Nephron (organoid): ENCODE measurements at regions not wholly inside any gene's neighbourhood (a gene's known extent, or its start where the extent isn't known, plus 50 kb on each side); places are given as distances from the start of the nearest gene placed in this dataset.
A peak's percentile ranks its signal among the peaks of the same experiment; 100 is the strongest.
"Not testable (repeated sequence)": the region's sequence is repeated elsewhere in the genome, so short reads cannot be mapped to it uniquely, and the experiment has no call there.

Experiments used
- H3K27ac Mint-ChIP-seq, 3 experiments: 2 replicates each; pipeline ENCODE4 v1.8.0; 2020; ENCODE audit warnings: mixed read lengths in 3 of 3, mild to moderate bottlenecking in 2 of 3, moderate library complexity in 1 of 3
- H3K27me3 Mint-ChIP-seq: 2 replicates; pipeline ENCODE4 v1.8.0; 2021; ENCODE audit warnings: low read depth, mild to moderate bottlenecking, moderate library complexity, mixed read lengths
- H3K36me3 Mint-ChIP-seq: 2 replicates; pipeline ENCODE4 v1.8.0; 2020; ENCODE audit warnings: low read depth, mixed read lengths
- H3K4me1 Mint-ChIP-seq: 2 replicates; pipeline ENCODE4 v1.8.0; 2020; ENCODE audit warnings: mixed read lengths
- H3K4me3 Mint-ChIP-seq, 3 experiments: 2 replicates each; pipeline ENCODE4 v1.8.0; 2020; ENCODE audit warnings: mild to moderate bottlenecking in 3 of 3, mixed read lengths in 3 of 3, moderate library complexity in 2 of 3
- H3K9me3 Mint-ChIP-seq: 2 replicates; pipeline ENCODE4 v1.8.0; 2020; ENCODE audit warnings: mixed read lengths
- TF ChIP-seq, protein P1 (sequence below), 3 experiments: fragments of 200-600 bp; sonication (generic); IDR thresholded peaks; one replicate each; pipeline ENCODE4 v1.5.0; 2021; ENCODE audit warnings: antibody characterized with exemption in 3 of 3; ENCODE audit not compliant: unreplicated experiment in 3 of 3

GRCh38 chr7:80302636-80303035, 168.0 kb downstream of the GNAI1 start:
- TF ChIP-seq, protein P1, sequence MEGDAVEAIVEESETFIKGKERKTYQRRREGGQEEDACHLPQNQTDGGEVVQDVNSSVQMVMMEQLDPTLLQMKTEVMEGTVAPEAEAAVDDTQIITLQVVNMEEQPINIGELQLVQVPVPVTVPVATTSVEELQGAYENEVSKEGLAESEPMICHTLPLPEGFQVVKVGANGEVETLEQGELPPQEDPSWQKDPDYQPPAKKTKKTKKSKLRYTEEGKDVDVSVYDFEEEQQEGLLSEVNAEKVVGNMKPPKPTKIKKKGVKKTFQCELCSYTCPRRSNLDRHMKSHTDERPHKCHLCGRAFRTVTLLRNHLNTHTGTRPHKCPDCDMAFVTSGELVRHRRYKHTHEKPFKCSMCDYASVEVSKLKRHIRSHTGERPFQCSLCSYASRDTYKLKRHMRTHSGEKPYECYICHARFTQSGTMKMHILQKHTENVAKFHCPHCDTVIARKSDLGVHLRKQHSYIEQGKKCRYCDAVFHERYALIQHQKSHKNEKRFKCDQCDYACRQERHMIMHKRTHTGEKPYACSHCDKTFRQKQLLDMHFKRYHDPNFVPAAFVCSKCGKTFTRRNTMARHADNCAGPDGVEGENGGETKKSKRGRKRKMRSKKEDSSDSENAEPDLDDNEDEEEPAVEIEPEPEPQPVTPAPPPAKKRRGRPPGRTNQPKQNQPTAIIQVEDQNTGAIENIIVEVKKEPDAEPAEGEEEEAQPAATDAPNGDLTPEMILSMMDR (IDR thresholded peaks at IDR 0.05; ENCODE audit: unreplicated experiment in 3 of 3) = no peak
- no peak overlapping the region for H3K27ac Mint-ChIP-seq
- no peaks in the 10 kb centered on the region for H3K36me3 Mint-ChIP-seq
- no peak overlapping the region for H3K4me3 Mint-ChIP-seq
- H3K9me3 Mint-ChIP-seq = peaks cover 2% of the 10 kb centered on the region
- no peaks in the 10 kb centered on the region for H3K27me3 Mint-ChIP-seq
- peaks cover 4% of the 10 kb centered on the region for H3K4me1 Mint-ChIP-seq

- Mint-ChIP-seq H3K9me3 (peaks cover 2% of the 10 kb centered on the region), H3K27ac (no peak overlapping the region), H3K4me1 (no peaks in the 10 kb centered on the region), H3K27me3 (no peaks in the 10 kb centered on the region), H3K36me3 (no peaks in the 10 kb centered on the region), H3K4me3 (no peak overlapping the region)
- TF ChIP-seq, protein P1 (IDR thresholded peaks at IDR 0.05; ENCODE audit: unreplicated experiment in 3 of 3) = no peak
These were observed 167.4 kb downstream of the GNAI1 start for GRCh38 chr7:80302078-80302477.

GRCh38 chr7:80298201-80298600, 163.6 kb downstream of the GNAI1 start:
- TF ChIP-seq, protein P1 (IDR thresholded peaks at IDR 0.05; ENCODE audit: unreplicated experiment in 3 of 3) = no peak
- Mint-ChIP-seq H3K4me1 (no peaks in the 10 kb centered on the region), H3K4me3 (no peak overlapping the region), H3K27ac (no peak overlapping the region), H3K27me3 (no peaks in the 10 kb centered on the region), H3K36me3 (peaks cover 4% of the 10 kb centered on the region), H3K9me3 (peaks cover 25% of the 10 kb centered on the region)

- H3K4me3 Mint-ChIP-seq = no peak overlapping the region
- peaks cover 48% of the 10 kb centered on the region for H3K9me3 Mint-ChIP-seq
- TF ChIP-seq, protein P1 (IDR thresholded peaks at IDR 0.05; ENCODE audit: unreplicated experiment in 3 of 3) = no peak
- no peaks in the 10 kb centered on the region for H3K4me1 Mint-ChIP-seq
- peaks cover 4% of the 10 kb centered on the region for H3K27me3 Mint-ChIP-seq
- H3K36me3 Mint-ChIP-seq = peaks cover 6% of the 10 kb centered on the region
- H3K27ac Mint-ChIP-seq = no peak overlapping the region
These were observed 159.7 kb downstream of the GNAI1 start for GRCh38 chr7:80294346-80294745.

GRCh38 chr7:80292634-80293033, 158.0 kb downstream of the GNAI1 start:
- not testable (repeated sequence) for H3K4me3 Mint-ChIP-seq, H3K27me3 Mint-ChIP-seq, H3K27ac Mint-ChIP-seq, H3K4me1 Mint-ChIP-seq, H3K36me3 Mint-ChIP-seq
- H3K9me3 Mint-ChIP-seq = peaks cover 46% of the 10 kb centered on the region

GRCh38 chr7:80288175-80289122, 153.8 kb downstream of the GNAI1 start:
- Mint-ChIP-seq H3K9me3 (peaks cover 26% of the 10 kb centered on the region), H3K27ac (no peak overlapping the region), H3K27me3 (peaks cover 4% of the 10 kb centered on the region), H3K4me3 (no peak overlapping the region), H3K4me1 (peaks cover 6% of the 10 kb centered on the region), H3K36me3 (peaks cover 5% of the 10 kb centered on the region)
- TF ChIP-seq, protein P1 (IDR thresholded peaks at IDR 0.05; ENCODE audit: unreplicated experiment in 3 of 3) = peak; percentile 18 to 19 (median 18)
